ENCODE measurements at regions not wholly inside any gene's neighbourhood (a gene's known extent, or its start where the extent isn't known, plus 50 kb on each side); places are given as distances from the start of the nearest gene placed in this dataset.

DNA sequence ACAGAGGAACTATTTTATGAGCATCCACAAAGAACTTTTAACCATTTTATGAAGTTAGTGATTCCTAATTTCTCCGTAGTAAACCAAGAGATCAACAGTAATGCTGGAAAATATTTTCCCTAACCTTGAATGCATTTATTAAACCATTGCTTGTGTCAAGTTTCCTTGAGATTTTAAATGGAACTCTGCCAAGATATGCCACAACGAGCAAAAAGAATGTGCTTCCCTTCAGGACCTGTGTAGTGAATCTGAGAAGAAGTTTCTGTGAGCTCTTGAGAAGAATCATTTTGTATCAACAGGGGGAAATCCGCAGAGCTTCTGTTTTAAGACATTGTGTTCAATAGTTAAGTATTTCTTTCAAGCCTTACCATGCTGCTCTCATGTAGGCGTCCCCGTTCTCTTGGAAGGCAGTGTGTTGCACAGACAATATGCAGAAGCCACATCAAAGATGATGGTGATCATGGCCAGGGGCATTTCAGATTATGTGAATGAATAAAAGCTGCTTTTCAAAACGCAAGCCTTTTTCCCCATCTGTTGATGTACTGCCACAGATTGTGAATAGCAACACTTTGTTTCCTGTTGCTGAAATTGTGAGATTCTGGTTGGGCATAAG lies 439.8 kb downstream of the BMP2 start:
- TF ChIP-seq ZNF70 (CRISPR knock-in tag; IDR thresholded peaks at IDR 0.05) (no peak), TCF4 (CRISPR knock-in tag; IDR thresholded peaks at IDR 0.05; ENCODE audit: borderline replicate concordance) (no peak), GLIS3 (CRISPR knock-in tag; IDR thresholded peaks at IDR 0.05) (no peak), PPARA (CRISPR knock-in tag; IDR thresholded peaks at IDR 0.05; ENCODE audit: borderline replicate concordance) (no peak), ZNF8 (CRISPR knock-in tag; IDR thresholded peaks at IDR 0.05) (no peak), ARNTL (CRISPR knock-in tag; IDR thresholded peaks at IDR 0.05; ENCODE audit: borderline replicate concordance, low read depth) (no peak), ESRRG (CRISPR knock-in tag; IDR thresholded peaks at IDR 0.05) (no peak), OSR1 (CRISPR knock-in tag; IDR thresholded peaks at IDR 0.05) (no peak), RARB (CRISPR knock-in tag; IDR thresholded peaks at IDR 0.05) (no peak)
- TF ChIP-seq, protein P1, sequence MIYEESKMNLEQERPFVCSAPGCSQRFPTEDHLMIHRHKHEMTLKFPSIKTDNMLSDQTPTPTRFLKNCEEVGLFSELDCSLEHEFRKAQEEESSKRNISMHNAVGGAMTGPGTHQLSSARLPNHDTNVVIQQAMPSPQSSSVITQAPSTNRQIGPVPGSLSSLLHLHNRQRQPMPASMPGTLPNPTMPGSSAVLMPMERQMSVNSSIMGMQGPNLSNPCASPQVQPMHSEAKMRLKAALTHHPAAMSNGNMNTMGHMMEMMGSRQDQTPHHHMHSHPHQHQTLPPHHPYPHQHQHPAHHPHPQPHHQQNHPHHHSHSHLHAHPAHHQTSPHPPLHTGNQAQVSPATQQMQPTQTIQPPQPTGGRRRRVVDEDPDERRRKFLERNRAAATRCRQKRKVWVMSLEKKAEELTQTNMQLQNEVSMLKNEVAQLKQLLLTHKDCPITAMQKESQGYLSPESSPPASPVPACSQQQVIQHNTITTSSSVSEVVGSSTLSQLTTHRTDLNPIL (CRISPR knock-in tag; IDR thresholded peaks at IDR 0.05; ENCODE audit: low read depth), result no peak
- TF ChIP-seq, protein P2, sequence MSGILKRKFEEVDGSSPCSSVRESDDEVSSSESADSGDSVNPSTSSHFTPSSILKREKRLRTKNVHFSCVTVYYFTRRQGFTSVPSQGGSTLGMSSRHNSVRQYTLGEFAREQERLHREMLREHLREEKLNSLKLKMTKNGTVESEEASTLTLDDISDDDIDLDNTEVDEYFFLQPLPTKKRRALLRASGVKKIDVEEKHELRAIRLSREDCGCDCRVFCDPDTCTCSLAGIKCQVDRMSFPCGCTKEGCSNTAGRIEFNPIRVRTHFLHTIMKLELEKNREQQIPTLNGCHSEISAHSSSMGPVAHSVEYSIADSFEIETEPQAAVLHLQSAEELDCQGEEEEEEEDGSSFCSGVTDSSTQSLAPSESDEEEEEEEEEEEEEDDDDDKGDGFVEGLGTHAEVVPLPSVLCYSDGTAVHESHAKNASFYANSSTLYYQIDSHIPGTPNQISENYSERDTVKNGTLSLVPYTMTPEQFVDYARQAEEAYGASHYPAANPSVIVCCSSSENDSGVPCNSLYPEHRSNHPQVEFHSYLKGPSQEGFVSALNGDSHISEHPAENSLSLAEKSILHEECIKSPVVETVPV (CRISPR knock-in tag; IDR thresholded peaks at IDR 0.05), result no peak
- TF ChIP-seq, protein P3, sequence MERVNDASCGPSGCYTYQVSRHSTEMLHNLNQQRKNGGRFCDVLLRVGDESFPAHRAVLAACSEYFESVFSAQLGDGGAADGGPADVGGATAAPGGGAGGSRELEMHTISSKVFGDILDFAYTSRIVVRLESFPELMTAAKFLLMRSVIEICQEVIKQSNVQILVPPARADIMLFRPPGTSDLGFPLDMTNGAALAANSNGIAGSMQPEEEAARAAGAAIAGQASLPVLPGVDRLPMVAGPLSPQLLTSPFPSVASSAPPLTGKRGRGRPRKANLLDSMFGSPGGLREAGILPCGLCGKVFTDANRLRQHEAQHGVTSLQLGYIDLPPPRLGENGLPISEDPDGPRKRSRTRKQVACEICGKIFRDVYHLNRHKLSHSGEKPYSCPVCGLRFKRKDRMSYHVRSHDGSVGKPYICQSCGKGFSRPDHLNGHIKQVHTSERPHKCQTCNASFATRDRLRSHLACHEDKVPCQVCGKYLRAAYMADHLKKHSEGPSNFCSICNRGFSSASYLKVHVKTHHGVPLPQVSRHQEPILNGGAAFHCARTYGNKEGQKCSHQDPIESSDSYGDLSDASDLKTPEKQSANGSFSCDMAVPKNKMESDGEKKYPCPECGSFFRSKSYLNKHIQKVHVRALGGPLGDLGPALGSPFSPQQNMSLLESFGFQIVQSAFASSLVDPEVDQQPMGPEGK (CRISPR knock-in tag; IDR thresholded peaks at IDR 0.05; ENCODE audit: borderline replicate concordance), result no peak

Measured in SK-N-SH treated with all-trans-retinoic acid at 6 μM for 48 hours (cell line).